Esophagus muscularis mucosa (tissue), 4 donors: ENCODE measurements at regions not wholly inside any gene's neighbourhood (a gene's known extent, or its start where the extent isn't known, plus 50 kb on each side); places are given as distances from the start of the nearest gene placed in this dataset.

ENCODE experiments used
- DNase-seq: peaks from one replicate; pipeline ENCODE4 v3.0.0-alpha.2; 2017; ENCODE audit errors: extremely low spot score
- H3K27ac ChIP-seq, 4 donors: fragments of 200-600 bp; sonication (generic); replicated peaks in 1 of 4; 1 replicate in 3 of 4; 2 replicates in 1 of 4; pipeline ENCODE4 v1.5.1; 2016 to 2019; ENCODE audit warnings: mild to moderate bottlenecking in 1 of 4
- H3K27me3 ChIP-seq, 4 donors: fragments of 200-600 bp; sonication (generic); one replicate each; pipeline versions ENCODE4 v1.5.1 to v1.6.0; 2016 to 2019
- H3K36me3 ChIP-seq, 4 donors: fragments of 200-600 bp; sonication (generic); one replicate each; pipeline ENCODE4 v1.5.1; 2016 to 2019
- H3K4me1 ChIP-seq, 4 donors: fragments of 200-600 bp; sonication (generic); one replicate each; pipeline ENCODE4 v1.5.1; 2016 to 2019
- H3K4me3 ChIP-seq, 4 donors: fragments of 200-600 bp; sonication (generic); 1 replicate in 2 of 4; 2 replicates in 2 of 4; pipeline ENCODE4 v1.5.1; 2016 to 2019; ENCODE audit warnings: mild to moderate bottlenecking in 4 of 4, moderate library complexity in 1 of 4
- H3K9me3 ChIP-seq, 4 donors: fragments of 200-600 bp; sonication (generic); 1 replicate in 3 of 4; 2 replicates in 1 of 4; pipeline ENCODE4 v1.5.1; 2016 to 2019
- CTCF ChIP-seq, 3 experiments: fragments of 200-600 bp in 2 of 3; fragments of 450-650 bp in 1 of 3; sonication (generic) in 2 of 3; IDR thresholded peaks; one replicate each; pipeline ENCODE4 v1.5.1; 2017 to 2019; ENCODE audit warnings: antibody characterized with exemption in 3 of 3, mild to moderate bottlenecking in 2 of 3, moderate library complexity in 1 of 3
- EP300 ChIP-seq: sonication (generic); formaldehyde crosslinking; IDR thresholded peaks from one replicate; pipeline ENCODE4 v1.6.1; 2017; ENCODE audit warnings: antibody characterized with exemption
- POLR2A ChIP-seq: fragments of 450-650 bp; IDR thresholded peaks from one replicate; pipeline ENCODE4 v1.6.1; 2017; ENCODE audit warnings: antibody characterized with exemption, moderate library complexity, mild to moderate bottlenecking, low read depth
- POLR2AphosphoS5 ChIP-seq, 2 donors: sonication (generic); formaldehyde crosslinking; IDR thresholded peaks; one replicate each; pipeline ENCODE4 v1.6.1; 2017; ENCODE audit warnings: antibody characterized with exemption in 2 of 2
- WGBS: methylation state at CpG from one replicate; pipeline ENCODE4 v1.1.5; 2018; 5-methylcytosine and 5-hydroxymethylcytosine counted together
- intact Hi-C: fragments of 100-400 bp; cut with DNase I; formaldehyde crosslinking; loops from one replicate; pipeline ENCODE4 v1.15.1; 2023

- H3K27me3 ChIP-seq, result peaks cover 0 to 48% (median 0%) of the 10 kb centered on the region in 4 donors
- no peak for DNase-seq
- no peak overlapping the region for H3K4me3 ChIP-seq
- no peak overlapping the region for H3K27ac ChIP-seq
- intact Hi-C loops, result no loop called here
- no peaks in the 10 kb centered on the region for H3K36me3 ChIP-seq
- peaks cover 0 to 17% (median 7%) of the 10 kb centered on the region in 4 donors for H3K9me3 ChIP-seq
- TF ChIP-seq EP300 (no peak), CTCF (IDR thresholded peaks at IDR 0.05) (no peak), POLR2AphosphoS5 (IDR thresholded peaks at IDR 0.05) (no peak), POLR2A (no peak)
- no peaks in the 10 kb centered on the region for H3K4me1 ChIP-seq
- WGBS, result 64% methylated on average over 2 of the region's 2 CpGs
Measured at GRCh38 chr3:184503647-184504046, 57.9 kb upstream of the EPHB3 start.

- intact Hi-C loops, result no loop called here
- TF ChIP-seq POLR2A (no peak), CTCF (IDR thresholded peaks at IDR 0.05) (no peak), EP300 (no peak), POLR2AphosphoS5 (IDR thresholded peaks at IDR 0.05) (no peak)
- no peak overlapping the region for H3K4me3 ChIP-seq
- WGBS, result 45% methylated on average over 9 of the region's 9 CpGs
- no peak overlapping the region for H3K27ac ChIP-seq
- H3K36me3 ChIP-seq, result no peaks in the 10 kb centered on the region
- H3K27me3 ChIP-seq, result peaks cover 0 to 49% (median 0%) of the 10 kb centered on the region in 4 donors
- H3K9me3 ChIP-seq, result peaks cover 0 to 17% (median 7%) of the 10 kb centered on the region in 4 donors
- DNase-seq, result peak; percentile 57
- H3K4me1 ChIP-seq, result no peaks in the 10 kb centered on the region
Measured at GRCh38 chr3:184505076-184505878, 56.3 kb upstream of the EPHB3 start.

GRCh38 chr3:184506561-184506991, 55.0 kb upstream of the EPHB3 start:
- Histone ChIP-seq H3K4me3 (no peak overlapping the region), H3K9me3 (peaks cover 0 to 15% (median 8%) of the 10 kb centered on the region in 4 donors), H3K36me3 (no peaks in the 10 kb centered on the region), H3K27me3 (peaks cover 0 to 56% (median 3%) of the 10 kb centered on the region in 4 donors), H3K27ac (no peak overlapping the region), H3K4me1 (no peaks in the 10 kb centered on the region)
- DNase-seq, result peak; percentile 60
- WGBS, result 57% methylated on average over 8 of the region's 8 CpGs
- intact Hi-C loops, result no loop called here
- TF ChIP-seq POLR2A, result no peak
- TF ChIP-seq CTCF (IDR thresholded peaks at IDR 0.05), result no peak
- TF ChIP-seq EP300, result no peak
- TF ChIP-seq POLR2AphosphoS5 (IDR thresholded peaks at IDR 0.05), result no peak

- TF ChIP-seq EP300, result no peak
- TF ChIP-seq POLR2AphosphoS5 (IDR thresholded peaks at IDR 0.05), result no peak
- TF ChIP-seq CTCF (IDR thresholded peaks at IDR 0.05), result no peak
- TF ChIP-seq POLR2A, result no peak
- Histone ChIP-seq H3K36me3 (no peaks in the 10 kb centered on the region), H3K27ac (no peak overlapping the region), H3K27me3 (peaks cover 0 to 75% (median 10%) of the 10 kb centered on the region in 4 donors), H3K4me3 (no peak overlapping the region), H3K4me1 (peaks cover 4 to 11% (median 10%) of the 10 kb centered on the region in 4 donors), H3K9me3 (peaks cover 0 to 7% (median 0%) of the 10 kb centered on the region in 4 donors)
- intact Hi-C loops, result no loop called here
- no peak for DNase-seq
- 92% methylated on average over 2 of the region's 8 CpGs for WGBS
Measured at GRCh38 chr3:184508938-184509337, 52.6 kb upstream of the EPHB3 start.
